ENCODE measurements at regions not wholly inside any gene's neighbourhood (a gene's known extent, or its start where the extent isn't known, plus 50 kb on each side); places are given as distances from the start of the nearest gene placed in this dataset.

GRCh38 chr17:52673791-52674190, 515.3 kb upstream of the CA10 start:
- no peak for TF ChIP-seq CTCF (IDR thresholded peaks at IDR 0.05; ENCODE audit: low read depth, low read length, missing control alignments)
- DNase-seq, result no peak
- in situ Hi-C loops (cut with HindIII; ENCODE audit: low pct_ligation_motif_present, low sequenced_read_pairs), result no loop called here
- no peaks in the 10 kb centered on the region for H3K27me3 ChIP-seq (replicated peaks)
- no peak overlapping the region for H3K4me3 ChIP-seq (ENCODE audit: low read depth, low read length)
- no peak overlapping the region for H3K27ac ChIP-seq
- no peaks in the 10 kb centered on the region for H3K36me3 ChIP-seq (replicated peaks)

- in situ Hi-C loops (cut with HindIII; ENCODE audit: low pct_ligation_motif_present, low sequenced_read_pairs), result no loop called here
- Histone ChIP-seq H3K27ac (no peak overlapping the region), H3K36me3 (replicated peaks) (no peaks in the 10 kb centered on the region), H3K4me3 (ENCODE audit: low read depth, low read length) (no peak overlapping the region), H3K27me3 (replicated peaks) (no peaks in the 10 kb centered on the region)
- TF ChIP-seq CTCF (IDR thresholded peaks at IDR 0.05; ENCODE audit: low read depth, low read length, missing control alignments), result no peak
- no peak for DNase-seq
Measured at GRCh38 chr17:52666264-52666663, 507.8 kb upstream of the CA10 start.

- no peak overlapping the region for H3K27ac ChIP-seq
- no peak for TF ChIP-seq CTCF (IDR thresholded peaks at IDR 0.05; ENCODE audit: low read depth, low read length, missing control alignments)
- no peak for DNase-seq
- in situ Hi-C loops (cut with HindIII; ENCODE audit: low pct_ligation_motif_present, low sequenced_read_pairs), result no loop called here
- H3K36me3 ChIP-seq (replicated peaks), result no peaks in the 10 kb centered on the region
- H3K4me3 ChIP-seq (ENCODE audit: low read depth, low read length), result no peak overlapping the region
- no peaks in the 10 kb centered on the region for H3K27me3 ChIP-seq (replicated peaks)
Measured at GRCh38 chr17:52660692-52661091, 502.2 kb upstream of the CA10 start.

- in situ Hi-C loops (cut with HindIII; ENCODE audit: low pct_ligation_motif_present, low sequenced_read_pairs), result no loop called here
- Histone ChIP-seq H3K27me3 (replicated peaks) (no peaks in the 10 kb centered on the region), H3K36me3 (replicated peaks) (no peaks in the 10 kb centered on the region), H3K4me3 (ENCODE audit: low read depth, low read length) (no peak overlapping the region), H3K27ac (no peak overlapping the region)
- no peak for TF ChIP-seq CTCF (IDR thresholded peaks at IDR 0.05; ENCODE audit: low read depth, low read length, missing control alignments)
- no peak for DNase-seq
Measured at GRCh38 chr17:52653014-52653413, 494.5 kb upstream of the CA10 start.

- in situ Hi-C loops (cut with HindIII; ENCODE audit: low pct_ligation_motif_present, low sequenced_read_pairs), result no loop called here
- Histone ChIP-seq H3K27me3 (replicated peaks) (no peaks in the 10 kb centered on the region), H3K4me3 (ENCODE audit: low read depth, low read length) (no peak overlapping the region), H3K27ac (no peak overlapping the region), H3K36me3 (replicated peaks) (no peaks in the 10 kb centered on the region)
- TF ChIP-seq CTCF (IDR thresholded peaks at IDR 0.05; ENCODE audit: low read depth, low read length, missing control alignments), result no peak
- DNase-seq, result no peak
Measured at GRCh38 chr17:52648995-52649394, 490.5 kb upstream of the CA10 start.

GRCh38 chr17:52647411-52647810, 488.9 kb upstream of the CA10 start:
- DNase-seq, result no peak
- Histone ChIP-seq H3K4me3 (ENCODE audit: low read depth, low read length) (no peak overlapping the region), H3K27me3 (replicated peaks) (no peaks in the 10 kb centered on the region), H3K36me3 (replicated peaks) (no peaks in the 10 kb centered on the region), H3K27ac (no peak overlapping the region)
- TF ChIP-seq CTCF (IDR thresholded peaks at IDR 0.05; ENCODE audit: low read depth, low read length, missing control alignments), result no peak
- in situ Hi-C loops (cut with HindIII; ENCODE audit: low pct_ligation_motif_present, low sequenced_read_pairs), result no loop called here
